ENCODE measurements at regions not wholly inside any gene's neighbourhood (a gene's known extent, or its start where the extent isn't known, plus 50 kb on each side); places are given as distances from the start of the nearest gene placed in this dataset.

GRCh38 chr17:53186001-53186400 lies 636.7 kb upstream of the KIF2B start (continued):
- TF ChIP-seq ZNF629 (CRISPR knock-in tag; conservative IDR thresholded peaks at IDR 0.05) (no peak), CSRNP1 (CRISPR knock-in tag; IDR thresholded peaks at IDR 0.05) (no peak), CHD2 (IDR thresholded peaks at IDR 0.05; ENCODE audit: low read depth, low read length) (no peak)

- DNase-seq (ENCODE audit: low spot score) = no peak
- POLR2A ChIA-PET = no interaction called here
- Histone ChIP-seq H3K4me3 (replicated peaks in 1 of 3; ENCODE audit: insufficient read depth in 1 of 3, low read depth in 2 of 3, low read length in 3 of 3) (no peak overlapping the region), H2AFZ (ENCODE audit: low read length) (no peak overlapping the region), H3K27ac (ENCODE audit: extremely low read length, insufficient read depth, low read length) (no peak overlapping the region), H3K36me3 (replicated peaks in 1 of 2; ENCODE audit: control insufficient read depth in 1 of 2, insufficient read depth in 2 of 2, low read length in 2 of 2) (no peaks in the 10 kb centered on the region), H4K20me1 (ENCODE audit: insufficient read depth, low read length) (no peaks in the 10 kb centered on the region), H3K4me1 (ENCODE audit: insufficient read depth, low read length) (no peaks in the 10 kb centered on the region), H3K9me3 (ENCODE audit: low read length) (peaks cover 83% of the 10 kb centered on the region), H3K4me2 (ENCODE audit: low read depth, low read length) (no peak overlapping the region), H3K27me3 (ENCODE audit: control insufficient read depth in 1 of 2, insufficient read depth in 2 of 2, low read length in 2 of 2) (no peaks in the 10 kb centered on the region), H3K79me2 (ENCODE audit: insufficient read depth, low read length) (no peaks in the 10 kb centered on the region), H3K9ac (ENCODE audit: insufficient read depth, low read depth, low read length) (no peak overlapping the region)
- in situ Hi-C loops (cut with HindIII; ENCODE audit: extremely low pct_ligation_motif_present, low pct_unique_long_range_greater_than_20kb) = no loop called here
- ATAC-seq = no peak
- TF ChIP-seq NFYB (CRISPR knock-in tag; IDR thresholded peaks at IDR 0.05) (no peak), ZNF558 (CRISPR knock-in tag; IDR thresholded peaks at IDR 0.05; ENCODE audit: borderline replicate concordance) (no peak), TOPORS (CRISPR knock-in tag; IDR thresholded peaks at IDR 0.05) (no peak), ZNF766 (CRISPR knock-in tag; IDR thresholded peaks at IDR 0.05; ENCODE audit: borderline replicate concordance) (no peak), ZNF740 (CRISPR knock-in tag; IDR thresholded peaks at IDR 0.05) (no peak), ZMAT3 (CRISPR knock-in tag; conservative IDR thresholded peaks at IDR 0.05) (no peak), ASH2L (IDR thresholded peaks at IDR 0.05; ENCODE audit: insufficient read length, low read depth, low read length) (no peak), SIN3B (IDR thresholded peaks at IDR 0.05; ENCODE audit: low read length) (no peak), ZSCAN22 (CRISPR knock-in tag; IDR thresholded peaks at IDR 0.05) (no peak), PHF21A (CRISPR knock-in tag; IDR thresholded peaks at IDR 0.05) (no peak), ZNF607 (CRISPR knock-in tag; IDR thresholded peaks at IDR 0.05; ENCODE audit: borderline replicate concordance) (no peak)
- CTCF ChIA-PET (ENCODE audit: low intra/inter-chr PET ratio, low total read pairs) = no interaction called here
- FAIRE-seq = no peak
- intact Hi-C loops (cut with micrococcal nuclease; ENCODE audit: unreplicated experiment) = no loop called here
- BruUV-seq (replicated peaks) = no TSS peak
Observed at GRCh38 chr17:53176629-53177028, 646.1 kb upstream of the KIF2B start.

All from HepG2 (cell line).